UCSD-AML1 (cell line): ENCODE measurements at regions not wholly inside any gene's neighbourhood (a gene's known extent, or its start where the extent isn't known, plus 50 kb on each side); places are given as distances from the start of the nearest gene placed in this dataset.

Source experiments
- DNase-seq: peaks from one replicate; lab custom pipeline; 2025; ENCODE audit not compliant: unreplicated experiment; lab: John Stamatoyannopoulos, UW

GRCh38 chr3:25324954-25325655, 103.0 kb upstream of the RARB start:
- DNase-seq: no peak

- DNase-seq: no peak
Observed at GRCh38 chr3:25335356-25335755, 92.7 kb upstream of the RARB start.

DNA sequence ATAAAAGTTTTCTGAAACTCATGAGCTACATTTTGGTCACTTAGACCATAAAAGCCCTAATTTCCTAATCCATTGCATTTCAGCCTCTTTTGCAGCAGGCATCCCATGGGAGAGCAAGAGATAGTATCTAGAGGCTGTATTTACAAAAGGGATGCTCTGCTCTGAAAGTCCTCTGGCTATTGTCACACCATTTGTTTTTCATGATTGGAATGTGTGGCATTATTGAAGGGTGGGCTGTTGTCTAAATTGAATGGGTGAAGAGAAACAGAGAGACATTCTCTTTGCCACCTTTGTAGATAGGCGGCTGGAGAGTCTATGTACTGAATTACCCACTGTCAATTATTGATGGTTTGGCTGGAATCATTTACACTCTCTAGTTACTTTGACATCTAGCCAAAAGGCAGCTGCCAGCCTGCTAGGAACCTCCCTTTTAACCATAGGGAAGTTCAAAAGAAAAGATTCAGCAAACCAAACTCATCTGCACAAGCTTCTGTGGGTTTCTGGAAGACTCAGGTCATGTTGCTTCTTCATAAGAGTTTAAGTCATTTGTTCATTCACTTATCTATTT, 89.8 kb upstream of the RARB start:
- DNase-seq: no peak

DNA sequence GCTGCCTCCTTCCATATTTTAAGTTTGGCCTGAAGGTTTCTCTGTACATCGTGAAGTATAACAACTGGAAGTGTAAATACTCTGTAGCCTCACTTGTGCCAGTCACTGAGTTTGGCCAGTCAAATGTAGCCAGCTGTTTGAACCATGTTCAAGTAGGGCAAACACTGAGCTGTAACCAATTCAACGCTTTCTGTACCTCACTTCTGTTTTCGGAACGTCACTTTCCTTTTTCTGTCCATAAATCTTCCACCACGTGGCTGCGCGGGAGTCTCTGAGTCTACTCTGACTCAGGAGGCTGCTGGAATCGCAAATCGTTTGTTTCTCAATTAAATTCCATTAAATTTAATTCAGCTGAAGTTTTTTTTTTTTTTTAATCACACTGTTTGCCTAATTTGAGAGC, 88.8 kb upstream of the RARB start:
- no peak for DNase-seq

DNA sequence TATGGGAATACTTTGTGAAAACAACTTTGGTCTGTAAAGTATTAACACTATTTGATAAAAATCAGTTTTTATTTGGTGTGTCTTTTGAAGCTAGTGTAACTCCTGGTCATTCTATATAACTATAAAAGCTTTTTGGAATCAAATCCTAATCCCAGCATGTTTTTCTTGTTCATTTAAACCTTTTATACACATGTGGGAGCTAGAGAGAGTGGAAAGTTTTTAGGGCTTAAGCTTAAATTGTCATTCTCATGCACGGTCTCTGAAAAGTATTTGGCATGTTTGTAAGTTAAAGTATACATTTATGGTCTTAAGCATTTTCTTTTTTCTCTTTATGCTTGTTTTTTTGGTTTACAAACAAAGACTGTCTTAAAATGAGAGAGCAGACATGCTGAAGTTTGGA, 83.4 kb upstream of the RARB start:
- DNase-seq: no peak

- DNase-seq: no peak
Observed at GRCh38 chr3:25349095-25349494, 79.0 kb upstream of the RARB start.

DNA sequence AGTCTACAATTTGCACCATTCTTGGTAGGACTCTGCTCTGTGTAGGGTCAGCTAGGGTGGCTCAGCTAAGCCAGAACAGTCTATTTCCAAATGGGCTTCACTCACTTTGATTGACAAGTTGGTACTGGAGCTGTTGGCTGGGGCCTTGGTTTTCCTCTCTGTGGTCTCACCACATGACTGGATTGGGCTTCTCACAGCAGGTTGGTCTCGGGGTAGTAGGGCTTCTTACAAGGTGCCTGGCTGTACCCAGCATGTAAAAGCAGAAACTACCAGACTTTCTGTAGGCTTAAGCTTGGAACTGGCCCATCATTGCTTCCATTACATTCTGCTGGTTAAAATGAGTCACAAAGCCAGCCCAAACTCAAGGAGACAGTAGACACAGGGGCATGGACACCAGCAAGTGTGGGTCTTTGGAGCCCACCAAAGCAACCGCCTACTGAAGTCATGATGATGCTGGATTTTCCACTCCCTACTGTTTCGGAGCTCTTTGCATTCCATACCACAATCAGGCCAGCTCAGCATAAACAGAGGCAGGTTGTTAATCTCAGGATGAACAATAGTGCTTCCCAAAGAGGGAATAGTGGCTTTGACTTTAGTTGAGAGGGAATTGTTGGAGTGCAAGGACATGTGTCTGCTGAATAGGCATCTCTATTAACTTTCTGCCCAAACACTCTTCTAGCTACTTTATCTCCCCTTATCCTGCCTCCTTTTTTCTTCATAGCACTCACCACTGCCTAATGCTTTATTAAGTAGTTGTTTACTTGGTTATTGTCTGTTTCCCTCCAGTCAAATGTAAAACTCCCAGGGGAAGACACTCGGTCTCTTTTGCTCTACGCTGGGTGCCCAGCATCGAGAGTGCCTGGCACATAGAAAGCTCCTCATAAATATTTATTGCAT, 78.0 kb upstream of the RARB start:
- DNase-seq: no peak

- DNase-seq: no peak
Observed at GRCh38 chr3:25350725-25351114, 77.3 kb upstream of the RARB start.

DNA sequence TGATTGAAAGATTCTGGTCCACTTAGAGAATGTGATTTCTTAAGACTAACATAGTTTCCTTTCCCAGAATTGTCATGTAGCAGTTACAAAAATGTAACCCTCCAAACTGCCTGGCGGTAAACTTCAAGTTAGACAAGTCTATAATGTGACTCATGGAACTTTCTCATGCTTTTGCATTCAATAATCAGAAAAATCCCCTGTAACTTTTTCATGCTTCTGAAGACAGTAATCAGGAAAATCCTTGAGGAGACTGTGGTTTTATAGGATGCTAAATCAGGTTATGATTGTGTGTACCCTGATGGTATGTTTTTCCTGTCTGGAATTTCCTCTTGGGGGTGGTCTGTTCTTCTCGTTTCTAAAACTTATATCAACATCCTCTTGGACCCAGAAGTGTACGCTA, 74.0 kb upstream of the RARB start:
- no peak for DNase-seq

DNA sequence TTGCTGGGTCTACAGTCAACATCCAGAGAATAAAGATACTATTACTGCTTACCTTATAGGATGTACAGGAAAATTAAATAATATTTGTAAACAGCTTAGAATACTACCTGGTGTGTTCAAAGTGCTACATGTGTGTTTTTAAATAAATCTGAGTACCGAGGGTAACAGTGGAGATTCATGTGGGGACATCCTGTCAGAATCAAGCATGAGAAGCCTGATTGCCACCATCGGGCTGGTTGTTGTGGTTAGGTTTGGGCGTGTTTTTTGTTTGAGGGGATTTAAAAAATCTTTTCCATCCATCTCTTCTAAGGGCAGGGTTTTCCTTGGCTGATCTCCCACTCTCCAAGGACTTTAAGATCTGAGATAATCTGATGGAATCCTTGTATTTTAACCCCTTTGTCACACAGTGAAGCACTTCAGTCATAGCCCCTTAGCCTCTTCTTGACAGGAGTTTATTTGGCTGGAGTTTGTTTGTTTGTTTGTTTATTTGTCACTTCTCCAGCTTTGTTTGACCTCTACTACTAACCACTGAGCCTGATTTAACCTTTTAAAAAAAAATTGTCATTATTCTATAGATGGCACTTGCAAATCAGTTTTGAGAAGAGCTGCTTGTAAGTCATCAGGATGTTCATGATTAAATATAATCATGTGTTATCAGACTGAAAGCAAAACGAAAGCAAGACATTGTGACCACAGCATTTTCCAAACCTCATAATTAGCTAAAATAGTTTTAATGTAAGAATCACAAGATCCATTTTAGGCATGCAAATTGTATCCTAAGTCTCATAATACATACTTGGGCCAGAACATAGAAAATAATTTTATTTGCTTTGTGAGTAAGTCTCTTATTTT, 72.8 kb upstream of the RARB start:
- no peak for DNase-seq

DNA sequence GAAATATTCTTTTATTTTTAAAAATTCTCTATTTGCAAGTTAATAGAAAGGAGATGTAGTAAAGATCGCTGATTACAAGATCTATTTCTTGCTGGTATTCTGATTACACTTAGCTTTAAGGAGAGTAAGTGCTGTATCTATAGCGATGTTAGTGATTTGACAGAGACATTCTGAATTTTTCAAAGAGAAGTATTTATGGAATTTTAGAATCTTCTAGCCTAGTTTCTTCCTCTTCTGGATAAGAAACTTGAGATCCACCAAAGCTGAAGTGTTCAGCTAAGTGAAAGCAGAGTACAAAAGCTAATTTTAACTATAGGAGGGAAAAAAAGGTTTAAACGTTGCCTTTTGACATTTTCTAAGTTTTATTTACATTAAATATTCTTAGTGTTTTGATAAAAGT, 72.1 kb upstream of the RARB start:
- no peak for DNase-seq

DNA sequence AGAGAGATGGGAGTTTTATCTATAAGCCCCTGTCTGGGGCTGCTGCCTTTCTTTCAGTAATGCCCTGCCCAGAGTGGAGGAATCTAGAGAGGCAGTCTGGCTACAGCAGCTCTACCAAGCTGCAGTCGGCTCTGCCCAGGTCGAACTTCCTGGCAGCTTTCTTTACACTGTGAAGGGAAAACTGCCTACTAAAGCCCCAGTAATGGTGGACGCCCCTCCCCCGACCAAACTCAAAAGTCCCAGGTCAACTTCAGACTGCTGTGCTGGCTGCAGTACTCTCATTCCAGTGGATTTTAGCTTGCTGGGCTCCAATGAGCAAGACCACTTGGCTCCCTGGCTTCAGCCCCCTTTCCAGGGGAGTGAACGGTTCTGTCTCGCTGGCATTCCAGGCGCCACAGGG, 65.9 kb upstream of the RARB start:
- DNase-seq: no peak

- no peak for DNase-seq
Observed at GRCh38 chr3:25365636-25366035, 62.4 kb upstream of the RARB start.

DNA sequence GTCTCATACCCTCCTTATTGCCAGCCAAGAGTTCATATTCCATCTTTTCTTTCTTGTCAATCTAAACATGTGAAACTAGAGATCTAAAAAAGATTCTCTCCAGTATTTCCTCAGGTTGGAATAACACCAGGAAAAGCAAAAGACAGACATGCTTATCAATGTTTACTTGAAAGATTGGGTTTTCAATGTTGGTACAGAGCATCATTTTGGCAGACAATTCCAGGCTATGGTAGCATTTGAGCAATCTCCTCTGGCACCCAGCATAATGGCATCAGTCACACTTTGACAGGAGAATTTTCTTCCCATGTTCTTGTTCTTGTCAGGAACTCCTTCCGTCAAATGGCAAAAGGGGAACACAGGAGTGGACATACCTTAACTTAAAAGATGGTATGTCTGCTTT, 61.0 kb upstream of the RARB start:
- no peak for DNase-seq

DNA sequence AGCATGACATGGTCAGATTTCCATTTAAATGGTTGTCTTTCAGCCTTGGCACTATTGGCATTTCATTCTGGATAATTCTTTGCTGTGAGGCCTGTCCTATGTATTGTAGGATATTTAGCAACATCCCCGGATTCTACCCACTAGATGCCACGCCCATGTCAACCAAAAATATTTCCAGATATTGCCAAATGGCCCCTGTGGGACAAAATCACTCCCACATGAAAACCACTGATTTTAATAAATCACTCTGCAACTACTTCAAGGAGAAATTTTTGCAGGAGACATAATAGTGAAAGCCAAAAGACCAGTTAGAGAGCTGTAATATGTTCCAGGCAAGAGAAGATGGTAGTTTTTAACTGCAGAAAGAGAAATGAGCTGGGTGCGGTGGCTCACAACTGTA, 55.9 kb upstream of the RARB start:
- DNase-seq: no peak

DNA sequence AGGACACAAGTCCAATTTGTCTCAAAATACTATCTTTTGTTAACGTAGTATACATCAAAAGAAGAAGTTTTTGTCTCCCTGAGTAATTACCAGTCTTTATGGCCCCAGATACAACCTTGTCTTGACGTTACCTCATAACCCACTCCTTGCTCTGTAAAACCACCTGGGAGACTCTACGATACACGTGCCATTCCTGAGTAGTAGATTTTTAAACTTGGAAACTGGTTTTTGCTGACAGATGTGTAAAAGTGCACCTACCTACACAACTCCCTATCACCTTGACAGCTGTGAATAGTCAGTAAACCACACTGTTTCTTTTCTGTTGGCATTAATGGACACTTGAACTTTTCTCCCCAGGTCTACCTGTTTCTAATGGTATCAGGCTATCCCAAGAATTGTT, 51.7 kb upstream of the RARB start:
- DNase-seq: no peak

- no peak for DNase-seq
Observed at GRCh38 chr3:25377042-25377441, 51.0 kb upstream of the RARB start.
